GM12865 (cell line): ENCODE measurements at regions not wholly inside any gene's neighbourhood (a gene's known extent, or its start where the extent isn't known, plus 50 kb on each side); places are given as distances from the start of the nearest gene placed in this dataset.
A peak's percentile ranks its signal among the peaks of the same experiment; 100 is the strongest.

Experiments used
- DNase-seq: peaks from one replicate; pipeline ENCODE4 v3.0.0; 2010; ENCODE audit warnings: low read depth
- H3K4me3 ChIP-seq: 2 replicates; pipeline ENCODE4 v1.5.1; 2011; ENCODE audit warnings: mild to moderate bottlenecking, low read depth, low read length, control low read depth
- TF ChIP-seq, protein P1 (sequence below): IDR thresholded peaks from 2 replicates; pipeline ENCODE4 v1.5.1; 2011; ENCODE audit warnings: low read length, control low read depth, low read depth, inconsistent platforms; ENCODE audit not compliant: insufficient read depth; ENCODE audit errors: missing control alignments

DNA sequence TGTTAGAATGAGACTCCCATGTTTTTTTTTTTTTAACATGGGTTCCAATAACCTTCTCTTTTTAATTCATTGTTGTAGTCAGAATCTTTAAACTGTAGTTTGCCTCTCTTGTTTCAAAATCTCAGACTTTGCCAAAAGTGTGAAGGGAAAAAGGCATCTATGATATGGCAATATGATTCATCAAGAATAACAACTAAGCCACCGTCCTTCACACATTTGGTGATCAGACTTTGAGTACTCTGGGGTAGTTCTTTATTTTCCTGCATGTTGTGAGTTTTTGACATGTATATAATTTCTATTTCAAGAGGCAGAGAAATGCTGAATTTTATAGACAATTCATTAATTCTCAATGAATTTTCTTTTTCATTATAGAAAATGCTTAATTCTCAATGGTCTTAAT lies 53.5 kb upstream of the CERS6 start:
- TF ChIP-seq, protein P1, sequence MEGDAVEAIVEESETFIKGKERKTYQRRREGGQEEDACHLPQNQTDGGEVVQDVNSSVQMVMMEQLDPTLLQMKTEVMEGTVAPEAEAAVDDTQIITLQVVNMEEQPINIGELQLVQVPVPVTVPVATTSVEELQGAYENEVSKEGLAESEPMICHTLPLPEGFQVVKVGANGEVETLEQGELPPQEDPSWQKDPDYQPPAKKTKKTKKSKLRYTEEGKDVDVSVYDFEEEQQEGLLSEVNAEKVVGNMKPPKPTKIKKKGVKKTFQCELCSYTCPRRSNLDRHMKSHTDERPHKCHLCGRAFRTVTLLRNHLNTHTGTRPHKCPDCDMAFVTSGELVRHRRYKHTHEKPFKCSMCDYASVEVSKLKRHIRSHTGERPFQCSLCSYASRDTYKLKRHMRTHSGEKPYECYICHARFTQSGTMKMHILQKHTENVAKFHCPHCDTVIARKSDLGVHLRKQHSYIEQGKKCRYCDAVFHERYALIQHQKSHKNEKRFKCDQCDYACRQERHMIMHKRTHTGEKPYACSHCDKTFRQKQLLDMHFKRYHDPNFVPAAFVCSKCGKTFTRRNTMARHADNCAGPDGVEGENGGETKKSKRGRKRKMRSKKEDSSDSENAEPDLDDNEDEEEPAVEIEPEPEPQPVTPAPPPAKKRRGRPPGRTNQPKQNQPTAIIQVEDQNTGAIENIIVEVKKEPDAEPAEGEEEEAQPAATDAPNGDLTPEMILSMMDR = no peak
- DNase-seq = no peak
- no peak overlapping the region for H3K4me3 ChIP-seq

DNA sequence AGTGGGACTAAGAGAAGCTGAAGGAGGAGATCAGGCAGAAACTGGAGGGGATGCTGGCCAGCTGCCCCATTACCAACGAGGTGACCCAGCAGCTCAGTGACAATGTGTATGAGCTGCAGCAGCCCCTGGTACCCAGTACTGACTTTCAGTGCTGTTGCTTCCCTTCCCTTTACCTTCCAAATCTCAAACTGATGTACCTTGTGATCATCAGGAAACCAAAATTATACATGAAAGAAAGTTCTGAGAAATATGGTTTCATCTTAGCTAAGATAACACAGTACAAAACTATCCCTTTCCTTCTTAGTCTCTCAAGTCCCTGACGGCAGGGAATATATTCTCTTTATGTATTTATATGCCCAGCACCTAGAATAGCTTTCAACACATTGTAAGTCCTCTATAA lies 52.3 kb upstream of the CERS6 start:
- peak; percentile 9 for DNase-seq
- H3K4me3 ChIP-seq = no peak overlapping the region
- TF ChIP-seq, protein P1 = no peak

DNA sequence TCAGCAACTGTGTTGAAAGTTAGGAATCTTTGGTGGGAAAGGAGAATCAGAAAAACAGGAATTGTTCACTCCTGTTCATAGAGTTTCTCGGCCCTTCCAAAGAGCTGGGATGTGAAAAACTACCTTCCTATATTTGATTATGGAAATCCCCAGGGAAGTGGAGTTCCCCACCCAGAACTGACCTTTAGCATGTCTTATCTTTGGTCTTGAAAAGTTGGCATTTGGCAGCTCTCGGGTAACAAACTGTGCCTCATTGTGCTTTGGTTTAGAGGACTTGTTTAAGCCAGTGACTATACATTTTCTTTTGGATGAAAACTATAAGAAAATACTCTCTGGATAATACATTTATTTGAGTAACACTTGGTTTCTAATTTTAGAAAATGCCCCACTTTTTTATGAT lies 51.3 kb upstream of the CERS6 start:
- TF ChIP-seq, protein P1 = no peak
- no peak for DNase-seq
- H3K4me3 ChIP-seq = no peak overlapping the region
